ENCODE measurements at regions not wholly inside any gene's neighbourhood (a gene's known extent, or its start where the extent isn't known, plus 50 kb on each side); places are given as distances from the start of the nearest gene placed in this dataset.

GRCh38 chr2:239814861-239815601 lies 210.1 kb downstream of the NDUFA10 start:
- peak in 12 of 42 donors; percentile 2 to 32 (median 10) for DNase-seq
- intact Hi-C loops (cut with DNase I), result no loop called here

DNA sequence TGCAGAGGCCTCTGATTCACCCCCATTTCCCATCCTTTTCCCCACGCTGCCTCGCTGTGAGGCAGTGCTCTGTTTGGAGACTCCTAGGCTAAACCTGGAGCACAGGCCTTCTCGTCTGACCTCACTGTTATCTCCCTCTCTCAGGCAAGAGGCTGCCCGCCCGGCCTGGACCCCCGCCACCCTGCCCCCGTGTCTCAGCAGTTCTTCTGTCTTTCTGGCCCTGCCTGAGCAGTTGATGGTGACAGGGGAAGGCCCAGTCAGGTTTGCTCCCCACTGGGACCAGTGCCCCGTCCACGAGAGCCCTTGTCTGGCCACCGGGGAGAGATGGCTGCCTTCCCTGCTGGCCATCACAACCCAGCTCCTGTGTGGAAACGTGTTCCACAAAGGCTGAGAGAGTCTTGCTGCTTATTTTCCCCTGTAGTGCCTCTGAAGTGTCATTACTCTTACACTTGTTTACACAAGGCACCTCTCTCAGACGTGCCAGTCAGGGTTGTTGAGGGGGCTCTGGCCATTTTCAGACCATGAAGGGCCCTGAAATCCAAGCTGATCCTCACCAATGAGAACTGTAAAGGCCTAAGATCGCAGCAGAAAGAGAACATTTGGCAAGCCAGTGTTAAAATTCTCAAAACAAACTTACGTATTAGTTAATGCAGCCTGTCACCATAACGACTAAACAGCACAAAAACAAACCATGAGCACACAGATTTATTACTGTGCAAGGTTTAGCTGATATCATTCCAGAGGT lies 210.9 kb downstream of the NDUFA10 start:
- peak in 11 of 42 donors; percentile 1 to 15 (median 6) for DNase-seq
- intact Hi-C loops (cut with DNase I), result no loop called here

DNA sequence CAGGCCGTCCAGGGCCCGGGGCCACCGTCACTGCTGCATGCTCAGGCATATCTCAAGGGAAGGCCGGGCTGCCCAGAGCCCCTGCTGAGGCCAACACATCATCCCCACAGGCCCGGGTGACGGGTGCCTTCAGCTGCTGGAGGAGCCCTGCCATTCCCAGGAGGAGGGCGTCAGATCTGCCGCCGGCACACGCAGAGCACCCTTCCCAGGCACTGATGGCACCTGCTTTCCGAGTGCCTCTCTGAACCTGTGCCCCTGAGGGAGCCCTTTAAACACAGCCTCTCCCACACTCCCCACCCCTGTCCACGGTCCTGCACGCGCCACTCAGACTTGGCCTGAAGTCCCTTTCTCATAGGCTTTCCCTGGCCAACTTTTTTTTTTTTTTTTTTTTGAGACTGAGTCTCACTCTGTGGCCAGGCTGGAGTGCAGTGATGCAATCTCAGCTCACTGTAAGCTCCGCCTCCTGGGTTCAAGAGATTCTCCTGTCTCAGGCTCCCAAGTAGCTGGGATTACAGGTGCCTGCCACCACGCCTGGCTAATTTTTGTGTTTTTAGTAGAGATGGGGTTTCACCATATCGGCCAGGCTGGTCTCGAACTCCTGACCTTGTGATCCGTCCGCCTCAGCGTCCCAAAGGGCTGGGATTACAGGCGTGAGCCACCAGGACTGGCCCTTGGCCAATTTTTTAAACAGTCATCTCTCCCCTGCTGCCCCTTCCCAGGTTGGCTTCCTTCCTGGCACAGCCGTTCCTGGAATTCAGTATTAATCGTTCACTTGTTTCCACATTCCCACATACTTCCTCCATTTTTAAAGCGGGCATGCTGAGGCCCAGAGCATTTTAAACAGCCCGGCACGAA lies 211.7 kb downstream of the NDUFA10 start:
- intact Hi-C loops (cut with DNase I), result no loop called here
- DNase-seq, result peak in 12 of 42 donors; percentile 2 to 35 (median 10)

DNA sequence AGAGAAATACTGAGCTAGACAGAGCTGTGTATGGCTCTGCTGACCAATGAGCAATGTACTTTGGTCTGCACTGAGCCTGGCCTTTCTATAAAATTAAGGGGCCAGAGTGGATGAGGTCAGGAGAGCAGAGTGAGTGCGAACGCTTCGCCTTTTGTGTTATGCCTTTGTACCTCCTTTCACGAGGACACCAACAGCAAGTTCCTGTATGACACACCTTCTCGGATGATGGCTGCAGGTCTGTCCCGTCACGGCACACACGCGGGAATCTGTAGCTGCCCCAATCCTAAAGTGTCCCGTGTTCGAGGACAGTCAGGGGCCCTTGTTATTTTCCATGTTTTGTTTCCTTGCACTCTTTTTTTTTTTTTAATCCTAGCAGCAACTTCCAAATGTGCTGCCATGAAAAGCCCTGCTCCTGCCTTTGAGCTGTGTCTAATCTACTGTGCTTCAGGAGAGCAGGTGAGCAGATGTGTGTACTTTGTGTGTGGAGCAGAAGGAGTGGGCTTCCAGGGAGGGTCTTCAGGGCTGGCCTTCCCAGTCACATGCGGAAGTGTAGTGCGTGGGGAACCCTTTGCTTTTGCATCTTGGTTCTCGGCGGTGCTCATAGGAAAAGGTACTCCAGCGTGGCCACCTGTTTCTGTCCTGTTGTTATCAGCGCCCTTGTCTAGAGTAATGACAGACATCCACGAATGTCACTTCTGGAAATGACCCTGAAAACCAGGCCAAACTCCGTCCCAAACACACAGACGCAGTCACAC lies 213.2 kb downstream of the NDUFA10 start:
- DNase-seq, result peak in 11 of 42 donors; percentile 1 to 33 (median 5)
- intact Hi-C loops (cut with DNase I), result no loop called here

- intact Hi-C loops (cut with DNase I), result no loop called here
- DNase-seq, result peak in 12 of 42 donors; percentile 0 to 22 (median 4)
Measured at GRCh38 chr2:239811111-239811781, 213.9 kb downstream of the NDUFA10 start.

GRCh38 chr2:239809391-239809790 lies 215.8 kb downstream of the NDUFA10 start:
- intact Hi-C loops (cut with DNase I), result no loop called here
- peak in 14 of 42 donors; percentile 1 to 18 (median 8) for DNase-seq

DNA sequence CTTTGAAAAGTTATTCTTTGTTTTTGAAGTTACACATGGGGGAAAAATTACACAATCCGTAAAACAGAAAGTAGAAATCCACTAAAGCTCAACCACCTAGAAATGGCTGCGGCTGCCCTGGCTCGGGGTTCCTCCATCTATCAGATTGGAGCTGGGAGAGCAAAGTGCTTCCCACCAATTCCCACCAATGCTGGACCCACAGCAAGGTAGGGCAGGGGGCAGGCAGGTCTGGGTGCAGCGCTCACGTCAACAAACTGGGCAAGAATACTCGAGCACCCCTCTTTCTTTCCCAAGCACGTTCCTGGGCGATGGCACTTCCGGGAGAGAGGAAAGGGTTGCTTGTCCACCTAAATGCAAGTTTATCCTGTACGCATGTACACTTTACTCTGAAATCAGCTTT lies 217.6 kb downstream of the NDUFA10 start:
- peak in 11 of 42 donors; percentile 6 to 34 (median 10) for DNase-seq
- intact Hi-C loops (cut with DNase I), result no loop called here

- intact Hi-C loops (cut with DNase I), result no loop called here
- peak in 14 of 42 donors; percentile 6 to 46 (median 25) for DNase-seq
Measured at GRCh38 chr2:239806758-239807434, 218.2 kb downstream of the NDUFA10 start.

DNA sequence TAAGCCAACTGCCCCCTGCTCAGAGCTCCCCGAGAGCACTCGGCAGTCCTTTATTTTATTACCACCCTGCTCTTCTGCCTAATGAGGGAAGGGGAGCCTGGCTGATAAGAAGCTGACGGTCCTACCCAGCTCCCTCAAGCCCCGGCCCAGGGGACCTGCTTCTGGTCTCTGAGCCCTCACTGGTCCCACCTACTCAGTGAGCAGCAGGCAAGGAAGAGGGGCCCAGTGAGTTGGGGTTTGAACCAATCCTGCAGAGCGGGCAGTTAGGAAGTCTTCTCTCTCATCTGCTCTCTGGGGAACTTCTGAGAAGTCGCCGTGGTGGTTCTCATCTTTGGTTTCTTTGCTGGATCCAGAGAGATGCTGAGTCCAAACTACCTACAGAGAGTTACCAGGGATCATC lies 218.9 kb downstream of the NDUFA10 start:
- intact Hi-C loops (cut with DNase I), result no loop called here
- peak in 7 of 42 donors; percentile 2 to 29 (median 10) for DNase-seq

GRCh38 chr2:239805414-239805813 lies 219.7 kb downstream of the NDUFA10 start:
- intact Hi-C loops (cut with DNase I), result no loop called here
- peak in 8 of 42 donors; percentile 0 to 35 (median 12) for DNase-seq

DNA sequence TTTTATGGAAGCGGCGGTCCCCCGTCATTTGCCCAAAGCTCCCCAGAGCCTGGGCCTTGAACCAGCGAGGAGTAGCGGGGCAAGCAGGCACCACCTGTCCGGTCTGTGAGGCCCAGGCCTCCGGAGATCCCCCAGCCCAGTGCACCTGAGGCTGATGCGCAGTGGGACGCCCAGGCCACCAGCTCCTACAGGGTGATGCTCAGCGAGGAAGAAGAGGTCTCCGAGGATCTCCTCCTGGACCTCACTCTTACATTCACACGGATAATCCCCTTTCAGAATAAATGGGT lies 220.2 kb downstream of the NDUFA10 start:
- peak in 9 of 42 donors; percentile 4 to 32 (median 8) for DNase-seq
- intact Hi-C loops (cut with DNase I), result no loop called here

GRCh38 chr2:239804161-239805042 lies 220.7 kb downstream of the NDUFA10 start:
- DNase-seq, result peak in 11 of 42 donors; percentile 10 to 38 (median 16)
- intact Hi-C loops (cut with DNase I), result no loop called here

- DNase-seq, result peak in 23 of 42 donors; percentile 15 to 66 (median 42)
- intact Hi-C loops (cut with DNase I), result no loop called here
Measured at GRCh38 chr2:239803766-239804115, 221.4 kb downstream of the NDUFA10 start.

- intact Hi-C loops (cut with DNase I), result no loop called here
- peak in 9 of 42 donors; percentile 0 to 27 (median 10) for DNase-seq
Measured at GRCh38 chr2:239803102-239803765, 221.9 kb downstream of the NDUFA10 start.

DNA sequence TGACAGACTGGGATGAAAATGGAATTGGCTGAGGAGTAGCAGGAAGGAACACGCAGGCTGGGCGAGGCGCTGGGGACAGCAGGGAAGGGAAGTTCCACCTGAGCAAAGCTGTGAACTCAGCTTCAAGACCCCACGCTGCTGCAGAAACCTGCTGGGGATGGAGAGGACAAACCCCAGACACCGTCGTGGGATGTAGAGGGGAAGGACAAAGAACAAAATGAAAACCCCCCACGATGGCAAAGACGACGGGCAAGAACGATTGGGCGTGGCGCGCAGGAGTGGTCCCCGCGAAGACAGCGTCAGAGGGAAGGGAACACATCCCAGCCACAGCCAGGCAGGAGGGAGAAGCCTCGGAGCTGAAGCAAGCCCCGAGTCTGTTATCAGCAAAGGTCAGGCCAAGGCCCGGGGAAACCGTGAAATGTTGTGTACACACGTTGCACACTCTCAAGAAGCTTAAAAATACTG lies 222.9 kb downstream of the NDUFA10 start:
- peak in 10 of 42 donors; percentile 6 to 32 (median 8) for DNase-seq
- intact Hi-C loops (cut with DNase I), result no loop called here

Data from head of caudate nucleus (tissue), 42 donors.